CD4-positive, alpha-beta T cell (primary cell): ENCODE measurements at regions not wholly inside any gene's neighbourhood (a gene's known extent, or its start where the extent isn't known, plus 50 kb on each side); places are given as distances from the start of the nearest gene placed in this dataset.

Experiments used
- ATAC-seq: fragments of 200-7000 bp; cut with Tn5 transposase; one replicate; pipeline ENCODE4 v1.10.0; 2022; ENCODE audit warnings: mild to moderate bottlenecking; ENCODE audit not compliant: poor library complexity
- CTCF ChIA-PET: fragments of 350-600 bp; sonication (Branson Sonifier 250); formaldehyde crosslinking; loops from one replicate; lab custom pipeline; 2021; ENCODE audit warnings: antibody characterized with exemption, inconsistent platforms; lab: Charles Lee
- POLR2A ChIA-PET: fragments of 350-600 bp; sonication (Branson Sonifier 250); formaldehyde crosslinking; loops from one replicate; lab custom pipeline; 2021; ENCODE audit warnings: antibody characterized with exemption, inconsistent platforms; lab: Charles Lee
- DNase-seq, 14 experiments: peaks; one replicate each; pipeline ENCODE4 v3.0.0-alpha.2; 2013 to 2020; ENCODE audit warnings: mixed read lengths in 2 of 14
- H3K27ac ChIP-seq, 2 donors: one replicate each; pipeline versions ENCODE4 v1.5.1 to v1.7.0; 2013; ENCODE audit warnings: low read length in 2 of 2, low read depth in 1 of 2, mild to moderate bottlenecking in 1 of 2
- H3K27me3 ChIP-seq, 2 experiments: 1 replicate in 1 of 2; 2 replicates in 1 of 2; pipeline versions ENCODE4 v1.6.1 to v1.7.0; 2013; ENCODE audit warnings: low read length in 2 of 2, control low read depth in 1 of 2, mild to moderate bottlenecking in 1 of 2, moderate library complexity in 1 of 2; ENCODE audit not compliant: insufficient read depth in 2 of 2, control insufficient read depth in 1 of 2
- H3K36me3 ChIP-seq: one replicate; pipeline ENCODE4 v1.6.1; 2013; ENCODE audit warnings: low read length, control low read depth; ENCODE audit not compliant: insufficient read depth
- H3K4me1 ChIP-seq: one replicate; pipeline ENCODE4 v1.6.1; 2013; ENCODE audit warnings: low read length, control low read depth; ENCODE audit not compliant: insufficient read depth
- H3K4me3 ChIP-seq: one replicate; pipeline ENCODE4 v1.5.1; 2013; ENCODE audit warnings: mild to moderate bottlenecking, low read length, moderate library complexity
- H3K9me3 ChIP-seq, 2 experiments: 1 replicate in 1 of 2; 2 replicates in 1 of 2; pipeline versions ENCODE4 v1.6.1 to v1.7.0; 2013; ENCODE audit warnings: low read length in 2 of 2, mild to moderate bottlenecking in 2 of 2, control low read depth in 1 of 2, moderate library complexity in 1 of 2; ENCODE audit not compliant: control insufficient read depth in 1 of 2, insufficient read depth in 1 of 2
- H3K27ac Mint-ChIP-seq: one replicate; pipeline ENCODE4 v1.8.0; 2020; ENCODE audit warnings: mixed read lengths
- H3K27me3 Mint-ChIP-seq: one replicate; pipeline ENCODE4 v1.8.0; 2021; ENCODE audit warnings: mixed read lengths
- H3K36me3 Mint-ChIP-seq: one replicate; pipeline ENCODE4 v1.8.0; 2021; ENCODE audit warnings: low read depth, mixed read lengths
- H3K4me1 Mint-ChIP-seq: one replicate; pipeline ENCODE4 v1.8.0; 2021; ENCODE audit warnings: low read depth, mixed read lengths
- H3K4me3 Mint-ChIP-seq: one replicate; pipeline ENCODE4 v1.8.0; 2020; ENCODE audit warnings: mild to moderate bottlenecking, mixed read lengths
- H3K9me3 Mint-ChIP-seq: one replicate; pipeline ENCODE4 v1.8.0; 2020; ENCODE audit warnings: mixed read lengths
- intact Hi-C, 2 experiments: fragments of 100-400 bp; cut with DNase I in 1 of 2; cut with micrococcal nuclease in 1 of 2; formaldehyde crosslinking; loops; one replicate each; pipeline versions ENCODE4 v1.15.1 to v1.9.0; 2023 to 2025; cut with DNase I, micrococcal nuclease
- TF ChIP-seq, protein P1 (sequence below): fragments of 200-600 bp; IDR thresholded peaks from one replicate; pipeline ENCODE4 v1.8.0; 2022; ENCODE audit warnings: antibody characterized with exemption, mild to moderate bottlenecking

DNA sequence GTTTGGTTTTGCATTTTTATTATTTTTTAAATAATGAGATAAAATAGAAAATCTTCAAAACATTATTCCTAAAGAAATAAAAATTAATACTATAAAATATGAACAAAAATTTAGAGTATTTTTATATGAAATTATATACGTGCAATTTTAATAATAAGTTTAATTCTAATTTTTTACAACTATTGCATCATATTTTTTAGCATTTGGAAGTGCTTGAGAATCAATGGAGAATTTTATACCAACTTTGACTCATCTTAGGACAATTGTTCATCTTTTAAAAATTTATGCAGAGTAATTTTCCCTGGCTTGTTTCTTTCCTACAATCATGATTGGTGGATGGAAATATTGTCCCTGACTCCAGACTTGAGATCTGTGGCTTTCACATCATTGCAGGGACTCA lies 362.5 kb downstream of the MRPL39 start:
- no peaks in the 10 kb centered on the region for H3K36me3 ChIP-seq
- Mint-ChIP-seq H3K4me3 (no peak overlapping the region), H3K27me3 (no peaks in the 10 kb centered on the region), H3K9me3 (no peaks in the 10 kb centered on the region), H3K4me1 (no peaks in the 10 kb centered on the region), H3K27ac (no peak overlapping the region), H3K36me3 (no peaks in the 10 kb centered on the region)
- ATAC-seq (no peak), DNase-seq (no peak)
- no peaks in the 10 kb centered on the region for H3K4me1 ChIP-seq
- CTCF ChIA-PET: no interaction called here
- intact Hi-C loops: no loop called here
- H3K4me3 ChIP-seq: no peak overlapping the region
- no peaks in the 10 kb centered on the region for H3K27me3 ChIP-seq
- H3K9me3 ChIP-seq: no peaks in the 10 kb centered on the region
- TF ChIP-seq, protein P1, sequence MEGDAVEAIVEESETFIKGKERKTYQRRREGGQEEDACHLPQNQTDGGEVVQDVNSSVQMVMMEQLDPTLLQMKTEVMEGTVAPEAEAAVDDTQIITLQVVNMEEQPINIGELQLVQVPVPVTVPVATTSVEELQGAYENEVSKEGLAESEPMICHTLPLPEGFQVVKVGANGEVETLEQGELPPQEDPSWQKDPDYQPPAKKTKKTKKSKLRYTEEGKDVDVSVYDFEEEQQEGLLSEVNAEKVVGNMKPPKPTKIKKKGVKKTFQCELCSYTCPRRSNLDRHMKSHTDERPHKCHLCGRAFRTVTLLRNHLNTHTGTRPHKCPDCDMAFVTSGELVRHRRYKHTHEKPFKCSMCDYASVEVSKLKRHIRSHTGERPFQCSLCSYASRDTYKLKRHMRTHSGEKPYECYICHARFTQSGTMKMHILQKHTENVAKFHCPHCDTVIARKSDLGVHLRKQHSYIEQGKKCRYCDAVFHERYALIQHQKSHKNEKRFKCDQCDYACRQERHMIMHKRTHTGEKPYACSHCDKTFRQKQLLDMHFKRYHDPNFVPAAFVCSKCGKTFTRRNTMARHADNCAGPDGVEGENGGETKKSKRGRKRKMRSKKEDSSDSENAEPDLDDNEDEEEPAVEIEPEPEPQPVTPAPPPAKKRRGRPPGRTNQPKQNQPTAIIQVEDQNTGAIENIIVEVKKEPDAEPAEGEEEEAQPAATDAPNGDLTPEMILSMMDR: no peak
- no peak overlapping the region for H3K27ac ChIP-seq
- POLR2A ChIA-PET: no interaction called here

DNA sequence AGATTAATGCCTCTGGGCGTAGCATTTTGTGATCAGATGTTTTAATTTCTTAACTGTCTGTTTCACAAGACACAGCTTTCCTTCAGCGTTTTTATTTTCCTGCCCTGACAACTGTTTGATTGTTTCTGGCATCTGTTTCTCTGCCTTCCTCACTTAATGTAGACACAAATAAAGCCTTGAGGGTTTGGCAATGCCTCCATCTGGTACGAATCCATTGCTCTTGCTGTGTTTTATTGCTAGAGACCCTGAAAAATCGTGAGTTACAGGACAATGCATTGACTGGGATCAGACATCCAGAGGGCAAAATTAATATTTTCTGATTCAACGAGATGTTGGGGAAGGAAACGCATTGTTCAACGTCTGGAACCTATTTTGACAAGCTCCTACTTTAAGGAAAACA lies 363.5 kb downstream of the MRPL39 start:
- Histone ChIP-seq H3K36me3 (no peaks in the 10 kb centered on the region), H3K9me3 (no peaks in the 10 kb centered on the region), H3K27me3 (no peaks in the 10 kb centered on the region), H3K4me1 (no peaks in the 10 kb centered on the region), H3K27ac (no peak overlapping the region), H3K4me3 (no peak overlapping the region)
- Mint-ChIP-seq H3K4me3 (no peak overlapping the region), H3K9me3 (no peaks in the 10 kb centered on the region), H3K27me3 (no peaks in the 10 kb centered on the region), H3K36me3 (no peaks in the 10 kb centered on the region), H3K4me1 (no peaks in the 10 kb centered on the region), H3K27ac (no peak overlapping the region)
- intact Hi-C loops: no loop called here
- POLR2A ChIA-PET: no interaction called here
- TF ChIP-seq, protein P1: no peak
- DNase-seq (no peak), ATAC-seq (no peak)
- CTCF ChIA-PET: no interaction called here

DNA sequence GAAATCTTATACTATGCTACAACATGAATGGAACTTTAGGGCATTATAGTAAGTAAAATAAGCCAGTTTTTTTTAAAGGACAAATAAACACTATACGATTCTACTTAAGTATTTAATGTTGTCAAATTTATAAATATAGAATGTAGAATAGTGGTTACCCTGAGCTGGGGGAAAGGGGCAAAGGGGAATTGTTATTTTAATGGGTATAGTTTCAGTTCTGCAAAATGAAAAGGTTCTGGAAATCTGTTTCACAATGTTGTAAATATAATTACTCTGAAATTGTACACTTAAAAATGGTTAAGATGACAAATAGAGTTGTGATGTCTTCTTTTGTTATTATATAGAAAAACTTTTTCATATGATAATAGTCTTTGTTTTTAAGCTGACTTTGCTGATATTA lies 366.3 kb downstream of the MRPL39 start:
- Histone ChIP-seq H3K36me3 (no peaks in the 10 kb centered on the region), H3K9me3 (no peaks in the 10 kb centered on the region), H3K4me1 (no peaks in the 10 kb centered on the region), H3K27me3 (no peaks in the 10 kb centered on the region), H3K27ac (no peak overlapping the region), H3K4me3 (no peak overlapping the region)
- ChIA-PET CTCF (no interaction called here), POLR2A (no interaction called here)
- DNase-seq (no peak), ATAC-seq (no peak)
- no peaks in the 10 kb centered on the region for H3K27me3 Mint-ChIP-seq
- H3K4me3 Mint-ChIP-seq: no peak overlapping the region
- no peaks in the 10 kb centered on the region for H3K36me3 Mint-ChIP-seq
- H3K27ac Mint-ChIP-seq: no peak overlapping the region
- no peaks in the 10 kb centered on the region for H3K4me1 Mint-ChIP-seq
- H3K9me3 Mint-ChIP-seq: peaks cover 8% of the 10 kb centered on the region
- TF ChIP-seq, protein P1: no peak
- intact Hi-C loops: no loop called here
